OCI-LY7 (cell line): ENCODE measurements at regions not wholly inside any gene's neighbourhood (a gene's known extent, or its start where the extent isn't known, plus 50 kb on each side); places are given as distances from the start of the nearest gene placed in this dataset.

ENCODE experiments used
- BruUV-seq: library from RNA; stranded (reverse); fragments of 400-500 nt; replicated peaks from 2 replicates; lab custom pipeline; 2021; lab: Mats Ljungman, UMichigan
- CTCF ChIA-PET: fragments of 300-600 bp; sonication (Branson Sonifier 250); formaldehyde crosslinking; loops from one replicate; lab custom pipeline; 2022; ENCODE audit warnings: antibody characterized with exemption; ENCODE audit not compliant: unreplicated experiment; lab: Charles Lee
- POLR2A ChIA-PET: fragments of 300-600 bp; sonication (Branson Sonifier 250); formaldehyde crosslinking; loops from one replicate; lab custom pipeline; 2022; ENCODE audit warnings: antibody characterized with exemption; lab: Charles Lee
- DNase-seq: peaks from one replicate; pipeline ENCODE4 v3.0.0-alpha.2; 2015; ENCODE audit warnings: low spot score
- H2AFZ ChIP-seq: fragments of 200-600 bp; sonication (generic), shearing (Covaris generic); 2 replicates; pipeline ENCODE4 v1.6.1; 2014; ENCODE audit warnings: mild to moderate bottlenecking, antibody characterized with exemption, low read length, moderate library complexity
- H3K27ac ChIP-seq: fragments of 200-600 bp; sonication (generic); 2 replicates; pipeline ENCODE4 v1.5.1; 2014; ENCODE audit warnings: mixed run types, low read depth, mild to moderate bottlenecking, moderate library complexity, low read length, inconsistent platforms; ENCODE audit not compliant: poor library complexity, severe bottlenecking
- H3K36me3 ChIP-seq: fragments of 200-600 bp; sonication (generic); 2 replicates; pipeline ENCODE4 v1.6.1; 2014; ENCODE audit warnings: mild to moderate bottlenecking, antibody characterized with exemption, low read length, moderate library complexity, mixed read lengths; ENCODE audit not compliant: insufficient read depth
- H3K4me1 ChIP-seq: fragments of 200-600 bp; sonication (generic); 2 replicates; pipeline ENCODE4 v1.5.1; 2014; ENCODE audit warnings: mild to moderate bottlenecking, low read length; ENCODE audit not compliant: insufficient read depth, poor library complexity, severe bottlenecking
- H3K4me2 ChIP-seq: fragments of 200-600 bp; sonication (generic); 2 replicates; pipeline ENCODE4 v1.6.1; 2014; ENCODE audit warnings: mild to moderate bottlenecking, low read length
- H3K4me3 ChIP-seq: fragments of 200-600 bp; sonication (generic); 2 replicates; pipeline ENCODE4 v1.5.1; 2014; ENCODE audit warnings: mild to moderate bottlenecking, low read depth, low read length; ENCODE audit not compliant: poor library complexity, severe bottlenecking
- H3K79me2 ChIP-seq: fragments of 200-600 bp; sonication (generic); 2 replicates; pipeline ENCODE4 v1.6.1; 2016; ENCODE audit warnings: low read depth, mild to moderate bottlenecking, low read length, moderate library complexity, mixed read lengths; ENCODE audit not compliant: insufficient read depth
- H3K9me2 ChIP-seq: fragments of 200-600 bp; sonication (generic); 2 replicates; pipeline ENCODE4 v1.6.1; 2016; ENCODE audit warnings: mild to moderate bottlenecking, low read length, mixed read lengths; ENCODE audit not compliant: insufficient read depth
- H3K9me3 ChIP-seq: fragments of 200-600 bp; sonication (generic); 2 replicates; pipeline ENCODE4 v1.6.1; 2014; ENCODE audit warnings: mild to moderate bottlenecking, mixed run types, low read length, mixed read lengths
- H4K20me1 ChIP-seq: fragments of 200-600 bp; sonication (generic); 2 replicates; pipeline ENCODE4 v1.6.1; 2014; ENCODE audit warnings: mild to moderate bottlenecking, antibody characterized with exemption, low read length, moderate library complexity, mixed read lengths; ENCODE audit not compliant: insufficient read depth
- CTCF ChIP-seq: fragments of 200-600 bp; sonication (generic); conservative IDR thresholded peaks from 2 replicates; pipeline ENCODE4 v1.5.1; 2014; ENCODE audit warnings: mild to moderate bottlenecking, antibody characterized with exemption, low read length, moderate library complexity, mixed read lengths
- EZH2phosphoT487 ChIP-seq: fragments of 200-600 bp; sonication (generic); IDR thresholded peaks from 2 replicates; pipeline ENCODE4 v1.6.1; 2018; ENCODE audit warnings: low read depth, borderline replicate concordance, mild to moderate bottlenecking, mixed run types, antibody characterized with exemption, low read length, moderate library complexity, mixed read lengths
- intact Hi-C: fragments of 100-400 bp; cut with micrococcal nuclease; formaldehyde crosslinking; loops from one replicate; pipeline ENCODE4 v1.10.0; 2022; ENCODE audit not compliant: unreplicated experiment

DNA sequence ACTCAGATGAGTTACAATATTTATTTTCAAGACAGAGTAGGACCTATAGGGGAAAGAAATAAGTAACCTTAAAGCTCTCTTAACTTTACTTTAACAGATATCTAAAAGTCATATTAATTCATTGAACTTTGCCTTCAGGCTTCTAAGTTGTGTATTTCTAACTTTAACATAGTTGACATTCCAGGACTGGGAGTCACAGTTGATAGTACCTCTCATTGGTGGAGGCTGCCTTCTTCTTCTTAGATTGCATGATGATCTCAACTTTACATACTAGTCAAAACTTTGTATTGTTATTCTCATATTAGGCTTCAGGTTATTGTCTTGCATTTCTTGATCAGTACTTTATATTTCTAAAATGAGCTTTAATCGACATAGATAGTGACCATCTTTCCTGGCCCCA lies 350.1 kb upstream of the KIF2B start:
- no TSS peak for BruUV-seq

GRCh38 chr17:53471514-53471913 lies 351.2 kb upstream of the KIF2B start:
- ChIA-PET CTCF (no interaction called here), POLR2A (interaction anchor here (0.6 kb wide), 1 partner anchor 58 kb away, joined by 3 read pairs; no protein-coding TSS in a partner anchor)
- H3K9me3 ChIP-seq: no peaks in the 10 kb centered on the region
- no peaks in the 10 kb centered on the region for H3K79me2 ChIP-seq
- no TSS peak for BruUV-seq
- TF ChIP-seq CTCF (no peak), EZH2phosphoT487 (no peak)
- H3K36me3 ChIP-seq: no peaks in the 10 kb centered on the region
- H2AFZ ChIP-seq: no peak overlapping the region
- no peak for DNase-seq
- intact Hi-C loops: no loop called here
- H3K4me3 ChIP-seq: no peak overlapping the region
- no peak overlapping the region for H3K4me2 ChIP-seq
- no peaks in the 10 kb centered on the region for H3K9me2 ChIP-seq
- no peak overlapping the region for H3K27ac ChIP-seq
- H3K4me1 ChIP-seq: no peaks in the 10 kb centered on the region
- H4K20me1 ChIP-seq: no peaks in the 10 kb centered on the region

More for the DNA sequence above, 350.1 kb upstream of the KIF2B start:
- Histone ChIP-seq H4K20me1 (no peaks in the 10 kb centered on the region), H3K9me2 (no peaks in the 10 kb centered on the region), H3K79me2 (no peaks in the 10 kb centered on the region), H3K9me3 (no peaks in the 10 kb centered on the region), H2AFZ (no peak overlapping the region), H3K4me2 (no peak overlapping the region), H3K36me3 (no peaks in the 10 kb centered on the region), H3K4me1 (no peaks in the 10 kb centered on the region), H3K4me3 (no peak overlapping the region), H3K27ac (no peak overlapping the region)
- ChIA-PET CTCF (no interaction called here), POLR2A (no interaction called here)
- TF ChIP-seq EZH2phosphoT487 (no peak), CTCF (no peak)
- intact Hi-C loops: no loop called here
- no peak for DNase-seq

- intact Hi-C loops: no loop called here
- TF ChIP-seq CTCF (no peak), EZH2phosphoT487 (no peak)
- Histone ChIP-seq H2AFZ (no peak overlapping the region), H3K79me2 (no peaks in the 10 kb centered on the region), H3K4me2 (no peak overlapping the region), H3K36me3 (no peaks in the 10 kb centered on the region), H3K9me3 (no peaks in the 10 kb centered on the region), H3K27ac (no peak overlapping the region), H3K9me2 (no peaks in the 10 kb centered on the region), H4K20me1 (no peaks in the 10 kb centered on the region), H3K4me3 (no peak overlapping the region), H3K4me1 (no peaks in the 10 kb centered on the region)
- POLR2A ChIA-PET: interaction anchor here (0.6 to 0.7 kb wide), 2 partner anchors 44 to 59 kb away, joined by 3 to 4 read pairs; no protein-coding TSS in a partner anchor
- CTCF ChIA-PET: no interaction called here
- no peak for DNase-seq
- BruUV-seq: no TSS peak
Observed at GRCh38 chr17:53470626-53471025, 352.1 kb upstream of the KIF2B start.
